ENCODE measurements at regions not wholly inside any gene's neighbourhood (a gene's known extent, or its start where the extent isn't known, plus 50 kb on each side); places are given as distances from the start of the nearest gene placed in this dataset.

DNA sequence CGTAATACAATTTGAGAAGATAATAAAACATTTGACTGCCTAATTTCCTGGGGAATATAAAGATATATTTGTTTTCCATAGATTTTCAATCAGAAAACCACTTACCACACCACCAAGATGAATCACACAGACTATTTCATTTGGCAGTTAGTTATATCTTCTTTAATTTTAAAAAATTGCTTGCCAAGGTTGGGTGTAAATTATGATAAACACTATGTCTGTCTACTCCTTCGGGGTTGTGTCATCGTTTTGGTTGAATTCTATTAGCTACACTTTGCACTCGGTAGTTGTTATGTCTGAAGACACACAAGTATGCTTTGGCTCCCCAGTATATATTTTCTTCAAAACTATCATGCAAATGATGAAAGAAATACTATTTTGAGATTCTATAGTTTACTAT, 594.8 kb upstream of the SEMA3D start:
- DNase-seq: no peak

- DNase-seq: no peak
Measured at GRCh38 chr7:85776691-85777345, 590.0 kb upstream of the SEMA3D start.

DNA sequence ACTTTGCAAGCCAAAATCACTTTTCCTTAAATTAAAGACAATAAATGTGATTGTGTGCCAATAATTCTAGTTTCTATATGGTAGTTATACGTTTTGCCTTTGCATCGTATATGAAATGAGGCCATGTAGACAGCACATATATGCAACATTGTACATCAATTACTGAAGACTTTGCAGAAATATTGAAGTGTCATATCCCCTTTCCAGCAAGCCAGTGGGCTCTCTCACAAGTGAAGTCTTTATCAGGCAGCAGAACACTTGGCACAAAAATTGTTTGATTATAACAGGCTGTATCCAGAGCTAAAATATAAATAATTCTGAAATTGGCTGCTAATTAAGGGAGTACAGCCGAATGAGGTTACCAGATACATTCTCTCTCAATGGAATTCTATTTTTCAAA, 588.6 kb upstream of the SEMA3D start:
- no peak for DNase-seq

GRCh38 chr7:85774986-85775385, 588.1 kb upstream of the SEMA3D start:
- no peak for DNase-seq

DNA sequence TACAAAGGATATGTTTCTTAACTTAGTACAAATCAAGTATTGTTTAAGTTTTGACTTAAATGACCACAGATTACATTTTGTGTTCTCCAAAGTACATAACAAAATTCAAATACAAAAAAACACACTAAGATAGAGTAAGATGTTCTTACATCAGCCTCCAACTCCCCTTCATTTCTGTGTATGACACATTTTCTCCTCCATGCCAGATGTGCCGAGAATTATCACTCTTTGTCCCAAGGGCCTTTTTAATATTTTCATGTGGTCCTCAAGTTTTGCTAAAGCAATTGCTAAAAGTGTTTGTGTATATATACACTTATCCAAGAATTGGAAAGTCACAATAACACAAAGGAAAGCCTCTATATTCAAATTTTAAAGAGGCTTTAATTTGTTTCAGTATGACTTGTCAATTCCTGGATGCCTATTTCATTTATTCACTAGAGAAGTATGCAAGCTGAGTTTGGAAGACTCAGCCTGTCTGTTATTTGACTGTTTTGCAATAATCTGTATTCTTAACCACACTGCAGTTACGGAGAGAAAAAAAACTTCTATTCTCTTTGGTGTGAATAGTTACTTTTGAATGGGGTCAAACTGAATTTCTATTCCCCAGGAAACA, 586.4 kb upstream of the SEMA3D start:
- DNase-seq: no peak

DNA sequence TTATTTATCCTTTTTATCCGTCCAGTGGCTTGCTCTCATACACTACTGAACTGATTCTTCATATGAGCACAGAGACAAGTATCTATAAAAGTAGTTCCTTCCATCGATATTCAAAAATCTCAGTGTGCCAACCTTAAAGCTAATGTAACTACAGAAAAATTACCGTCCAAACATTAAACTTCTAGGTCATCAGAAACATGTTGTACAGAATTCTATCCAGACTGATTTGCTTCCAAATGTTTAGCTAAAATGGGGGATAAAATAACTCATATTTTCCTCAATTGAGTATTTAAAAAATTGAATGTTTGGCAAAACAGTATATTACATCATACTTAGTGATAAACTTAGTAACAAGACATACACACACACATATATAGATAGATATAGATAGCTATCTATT, 584.7 kb upstream of the SEMA3D start:
- DNase-seq: no peak

- no peak for DNase-seq
Measured at GRCh38 chr7:85770332-85770731, 583.5 kb upstream of the SEMA3D start.

- no peak for DNase-seq
Measured at GRCh38 chr7:85765698-85766298, 578.9 kb upstream of the SEMA3D start.

- no peak for DNase-seq
Measured at GRCh38 chr7:85764034-85764433, 577.2 kb upstream of the SEMA3D start.

DNA sequence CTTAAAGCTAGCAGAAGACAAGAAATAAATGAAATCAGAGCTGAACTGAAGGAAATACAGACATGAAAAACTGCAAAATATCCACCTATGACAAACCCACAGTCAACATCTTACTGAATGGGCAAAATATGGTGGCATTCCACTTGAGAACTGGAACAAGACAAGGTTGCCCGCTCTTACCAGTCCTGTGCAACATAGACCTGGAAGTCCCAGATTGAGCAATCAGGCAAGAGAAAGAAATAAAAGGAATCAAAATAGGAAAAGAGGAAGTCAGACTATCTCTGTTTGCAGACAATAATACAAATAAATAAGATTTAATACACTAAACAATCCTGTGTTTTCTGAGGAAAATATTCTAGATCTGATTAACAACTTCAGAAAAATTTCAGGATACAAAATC, 570.5 kb upstream of the SEMA3D start:
- DNase-seq: no peak

DNA sequence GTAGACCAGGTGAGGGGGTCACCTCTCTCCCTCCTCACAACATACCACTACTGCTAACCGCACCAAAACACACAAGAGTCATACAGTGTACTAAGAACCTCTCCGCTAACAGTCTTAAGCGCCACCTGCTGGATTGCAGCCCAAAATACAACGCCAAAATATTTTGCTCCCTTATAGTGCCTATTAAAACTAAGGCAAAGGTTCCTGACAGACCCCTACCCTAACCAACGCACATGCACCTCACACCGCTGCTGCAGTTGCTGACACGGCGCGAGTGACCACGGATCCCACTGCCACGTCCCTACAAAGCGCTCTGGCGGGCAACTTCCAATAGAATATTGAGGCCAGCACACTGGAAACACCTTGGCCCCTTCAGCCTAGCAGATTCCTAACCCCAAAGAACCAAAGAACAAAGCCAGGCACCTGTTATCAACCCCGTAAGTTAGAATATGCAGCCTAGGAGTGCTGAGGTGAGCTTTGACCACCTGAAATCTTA, 563.6 kb upstream of the SEMA3D start:
- DNase-seq: no peak

DNA sequence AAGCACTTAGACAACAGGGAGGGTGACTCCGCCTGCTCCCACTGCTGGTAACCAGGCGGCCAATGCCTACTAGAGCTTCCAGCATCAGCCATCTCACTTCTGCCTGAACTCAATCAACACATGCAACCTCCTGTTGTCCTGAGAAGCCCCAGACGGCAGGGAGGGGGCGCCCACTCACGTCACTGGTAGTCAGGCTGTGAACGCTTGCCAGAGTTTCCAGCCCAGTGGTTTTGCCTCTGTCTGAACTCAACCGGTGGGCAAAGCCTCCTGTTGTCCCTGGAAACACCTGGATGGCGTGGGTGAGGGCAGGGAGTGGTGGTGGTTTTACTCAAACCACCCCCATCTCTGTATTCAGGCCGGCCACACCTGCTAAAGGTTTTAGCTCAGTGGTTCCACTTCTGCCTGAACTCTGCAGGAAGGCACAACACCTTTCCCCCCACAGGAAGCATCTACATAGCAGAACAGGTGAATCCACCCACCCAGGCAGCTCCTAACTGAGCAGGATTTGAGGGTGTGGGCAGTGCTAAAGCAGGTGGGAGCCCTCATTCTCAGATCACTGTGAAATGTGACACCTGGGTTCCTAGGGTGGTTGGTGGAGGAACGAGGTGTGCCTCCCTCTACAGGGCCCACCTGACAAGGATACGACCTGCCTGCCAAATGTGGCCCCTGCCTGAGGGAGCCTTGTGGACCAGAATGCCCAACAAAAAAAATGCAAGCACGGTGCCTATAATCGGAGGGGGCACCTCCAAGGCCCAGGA, 563.0 kb upstream of the SEMA3D start:
- no peak for DNase-seq

DNA sequence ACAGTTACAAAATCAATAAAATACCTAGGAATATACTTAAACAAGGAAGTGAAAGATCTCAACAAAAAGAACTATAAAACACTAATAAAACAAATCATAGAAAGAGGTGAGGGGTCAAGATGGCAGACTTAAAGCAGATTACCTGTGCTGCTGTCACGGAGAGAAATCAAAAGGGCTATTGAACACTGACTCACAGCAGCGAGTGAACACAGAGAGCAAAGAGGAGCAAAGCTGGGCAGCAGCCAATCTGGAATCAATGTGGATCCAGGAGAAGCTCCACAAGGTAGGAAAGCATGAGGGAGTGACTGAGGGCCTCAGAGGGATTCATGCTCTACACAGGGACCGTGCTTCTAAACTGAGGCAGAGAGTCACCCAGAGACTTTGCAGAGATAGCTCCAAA, 562.0 kb upstream of the SEMA3D start:
- DNase-seq: no peak

DNA sequence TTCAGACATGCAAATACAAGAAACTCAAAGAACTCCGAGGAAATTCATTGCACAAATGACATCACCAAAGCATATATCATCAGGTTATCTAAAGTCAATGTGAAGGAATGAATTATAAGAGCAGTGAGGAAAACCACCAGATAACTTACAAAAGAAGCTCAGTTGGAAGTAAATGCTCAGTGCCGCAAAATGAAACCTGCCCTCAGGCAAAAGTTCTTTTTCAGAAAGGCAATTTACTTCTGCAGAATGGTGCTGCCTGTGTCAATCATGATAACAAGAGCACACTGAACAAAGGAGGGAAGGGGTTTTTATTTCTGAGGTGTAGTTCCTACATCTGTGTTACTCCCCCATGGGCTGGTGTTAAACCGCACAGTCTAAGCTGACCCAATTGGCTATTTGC, 550.6 kb upstream of the SEMA3D start:
- no peak for DNase-seq

DNA sequence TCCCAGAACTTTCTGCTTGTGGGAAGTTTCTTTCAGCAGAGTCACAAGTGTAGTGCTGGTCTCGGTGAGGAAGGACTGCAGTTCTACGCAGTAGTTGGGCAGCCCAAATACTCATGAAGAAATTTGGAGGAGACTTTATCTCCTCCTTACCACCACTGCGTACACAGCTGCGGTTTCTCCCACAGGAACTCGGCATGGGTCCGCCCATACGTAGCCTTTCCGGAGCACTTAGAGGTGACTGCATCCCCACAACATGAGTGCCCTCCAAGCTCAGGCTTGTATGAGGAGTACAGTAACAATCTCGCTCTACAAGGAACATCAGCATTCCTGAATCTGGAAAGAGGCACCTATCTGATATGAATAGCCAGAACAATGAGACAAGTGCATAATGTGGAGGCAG, 549.2 kb upstream of the SEMA3D start:
- no peak for DNase-seq

DNA sequence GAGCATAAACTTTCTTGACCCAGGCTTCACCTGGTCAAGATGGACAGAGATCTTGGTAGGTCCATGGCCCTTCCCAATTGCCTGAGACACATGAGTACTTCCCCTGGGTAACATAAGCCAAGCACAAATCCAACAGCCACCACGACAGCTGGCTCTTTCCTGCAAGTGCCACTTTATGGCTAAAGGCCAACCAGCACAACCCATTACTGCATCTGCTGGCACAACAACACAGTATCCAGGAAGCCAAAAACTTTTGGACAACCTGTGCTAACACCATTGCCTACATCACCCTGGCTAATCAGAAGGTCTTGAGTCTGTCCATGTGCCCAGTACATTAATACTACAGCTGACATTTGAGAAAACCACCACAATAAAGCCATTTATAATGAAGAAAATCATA, 548.0 kb upstream of the SEMA3D start:
- no peak for DNase-seq

DNA sequence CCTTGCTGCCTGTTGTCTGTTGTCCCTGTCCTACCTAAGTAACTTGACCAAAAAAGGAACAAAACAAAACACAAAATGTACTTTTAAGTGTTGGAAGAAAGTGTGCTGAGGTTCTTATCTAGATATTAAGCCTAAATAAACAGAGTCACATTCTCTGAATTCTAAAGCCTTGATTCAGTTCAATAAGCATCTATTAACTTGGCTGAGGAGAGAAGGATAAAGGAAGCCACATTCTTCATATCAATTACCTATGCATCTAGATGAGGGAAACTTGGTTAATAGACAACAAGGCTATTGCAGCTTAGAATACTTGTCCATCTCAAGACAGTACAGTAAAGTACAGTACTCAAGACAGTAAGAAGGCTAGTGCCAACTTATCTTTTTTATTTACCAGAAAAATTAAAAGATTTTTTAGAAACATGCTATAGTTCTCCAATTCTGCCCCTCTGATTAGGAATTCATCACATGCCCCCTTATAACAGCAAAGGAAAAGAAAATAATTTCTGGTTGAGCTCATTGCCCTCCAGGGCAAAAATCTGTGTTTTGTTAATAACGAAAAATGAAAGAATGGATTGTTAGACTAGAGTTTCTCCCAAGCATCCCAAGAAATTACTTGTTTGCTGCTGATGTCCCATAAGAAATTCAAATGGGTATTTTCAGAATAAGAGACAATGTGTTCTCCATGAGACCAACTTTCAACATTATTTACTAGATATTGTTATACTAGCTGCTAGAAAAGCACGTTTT, 546.5 kb upstream of the SEMA3D start:
- DNase-seq: no peak

GRCh38 chr7:85730012-85730411, 543.2 kb upstream of the SEMA3D start:
- no peak for DNase-seq

DNA sequence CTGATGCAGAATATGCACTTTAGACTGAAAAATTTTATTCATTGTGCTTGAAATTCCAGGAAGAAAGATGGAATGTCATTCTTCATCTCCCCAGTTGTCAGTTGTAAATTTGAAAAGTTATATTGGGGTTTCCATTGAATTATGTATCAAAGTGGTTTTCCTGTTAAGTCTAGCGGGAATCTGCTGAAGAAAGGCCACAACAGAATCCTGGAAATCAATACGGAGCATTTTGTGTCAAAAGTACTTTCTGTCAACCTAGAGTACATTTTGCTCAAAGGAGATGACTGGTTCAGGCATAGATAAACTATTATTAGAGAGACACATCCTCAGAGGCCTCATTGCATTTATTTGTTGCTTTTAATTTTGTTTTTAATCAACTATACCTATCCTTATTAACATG, 538.2 kb upstream of the SEMA3D start:
- no peak for DNase-seq

- DNase-seq: no peak
Measured at GRCh38 chr7:85719981-85720953, 533.4 kb upstream of the SEMA3D start.

DNA sequence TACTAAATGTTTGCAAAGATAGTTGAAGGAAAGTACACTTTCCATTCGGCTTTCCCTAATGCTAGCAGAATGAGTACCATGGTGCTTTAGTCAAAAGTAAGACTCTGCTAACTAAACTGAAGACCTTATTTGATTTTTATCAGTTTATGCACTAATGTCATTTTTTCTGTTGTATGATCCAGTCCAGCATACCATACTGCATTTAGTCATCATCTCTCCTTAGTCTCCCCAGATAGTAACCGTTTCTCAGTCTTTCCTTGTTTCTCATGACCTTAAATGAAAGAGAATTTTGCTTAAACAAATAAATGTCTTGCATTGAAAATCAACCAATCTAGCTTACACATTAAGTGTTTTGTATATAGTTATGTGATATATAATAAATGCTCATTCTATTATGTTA, 529.5 kb upstream of the SEMA3D start:
- DNase-seq: no peak
